HL-60 (cell line): ENCODE measurements at regions not wholly inside any gene's neighbourhood (a gene's known extent, or its start where the extent isn't known, plus 50 kb on each side); places are given as distances from the start of the nearest gene placed in this dataset.

ENCODE experiments used
- CTCF ChIP-seq: IDR thresholded peaks from one replicate; pipeline ENCODE4 v1.5.1; 2011; ENCODE audit warnings: low read length, control low read depth, inconsistent platforms; ENCODE audit not compliant: insufficient read depth
- GABPA ChIP-seq: IDR thresholded peaks from 2 replicates; pipeline ENCODE4 v1.6.1; 2012; ENCODE audit warnings: low read depth
- POLR2AphosphoS5 ChIP-seq: IDR thresholded peaks from 2 replicates; pipeline ENCODE4 v1.6.1; 2012; ENCODE audit warnings: low read depth
- SPI1 ChIP-seq: IDR thresholded peaks from 2 replicates; pipeline ENCODE4 v1.6.1; 2012; ENCODE audit warnings: low read depth, mild to moderate bottlenecking, borderline replicate concordance
- TF ChIP-seq, protein P1 (sequence below): IDR thresholded peaks from 2 replicates; pipeline ENCODE4 v1.6.1; 2012; ENCODE audit warnings: low read depth; ENCODE audit not compliant: insufficient replicate concordance

- TF ChIP-seq CTCF = no peak
- no peak for TF ChIP-seq GABPA
- TF ChIP-seq, protein P1, sequence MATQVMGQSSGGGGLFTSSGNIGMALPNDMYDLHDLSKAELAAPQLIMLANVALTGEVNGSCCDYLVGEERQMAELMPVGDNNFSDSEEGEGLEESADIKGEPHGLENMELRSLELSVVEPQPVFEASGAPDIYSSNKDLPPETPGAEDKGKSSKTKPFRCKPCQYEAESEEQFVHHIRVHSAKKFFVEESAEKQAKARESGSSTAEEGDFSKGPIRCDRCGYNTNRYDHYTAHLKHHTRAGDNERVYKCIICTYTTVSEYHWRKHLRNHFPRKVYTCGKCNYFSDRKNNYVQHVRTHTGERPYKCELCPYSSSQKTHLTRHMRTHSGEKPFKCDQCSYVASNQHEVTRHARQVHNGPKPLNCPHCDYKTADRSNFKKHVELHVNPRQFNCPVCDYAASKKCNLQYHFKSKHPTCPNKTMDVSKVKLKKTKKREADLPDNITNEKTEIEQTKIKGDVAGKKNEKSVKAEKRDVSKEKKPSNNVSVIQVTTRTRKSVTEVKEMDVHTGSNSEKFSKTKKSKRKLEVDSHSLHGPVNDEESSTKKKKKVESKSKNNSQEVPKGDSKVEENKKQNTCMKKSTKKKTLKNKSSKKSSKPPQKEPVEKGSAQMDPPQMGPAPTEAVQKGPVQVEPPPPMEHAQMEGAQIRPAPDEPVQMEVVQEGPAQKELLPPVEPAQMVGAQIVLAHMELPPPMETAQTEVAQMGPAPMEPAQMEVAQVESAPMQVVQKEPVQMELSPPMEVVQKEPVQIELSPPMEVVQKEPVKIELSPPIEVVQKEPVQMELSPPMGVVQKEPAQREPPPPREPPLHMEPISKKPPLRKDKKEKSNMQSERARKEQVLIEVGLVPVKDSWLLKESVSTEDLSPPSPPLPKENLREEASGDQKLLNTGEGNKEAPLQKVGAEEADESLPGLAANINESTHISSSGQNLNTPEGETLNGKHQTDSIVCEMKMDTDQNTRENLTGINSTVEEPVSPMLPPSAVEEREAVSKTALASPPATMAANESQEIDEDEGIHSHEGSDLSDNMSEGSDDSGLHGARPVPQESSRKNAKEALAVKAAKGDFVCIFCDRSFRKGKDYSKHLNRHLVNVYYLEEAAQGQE = no peak
- no peak for TF ChIP-seq POLR2AphosphoS5
- TF ChIP-seq SPI1 = no peak
These were observed 299.5 kb upstream of the B3GAT1 start for GRCh38 chr11:134711588-134711987.
